Kidney (tissue), 13 donors: ENCODE measurements at regions not wholly inside any gene's neighbourhood (a gene's known extent, or its start where the extent isn't known, plus 50 kb on each side); places are given as distances from the start of the nearest gene placed in this dataset.

Experiments
- DNase-seq, 5 donors: peaks; one replicate each; pipeline ENCODE4 v3.0.0-alpha.2; 2013 to 2020
- FAIRE-seq: peaks from 2 replicates; lab custom pipeline; 2012; peaks lifted over from hg19 to GRCh38; lab: Jason Lieb, UNC
- H3K27ac ChIP-seq, 2 donors: one replicate each; pipeline ENCODE4 v1.7.0; 2013; ENCODE audit warnings: low read depth in 2 of 2, low read length in 2 of 2, inconsistent platforms in 1 of 2
- H3K27me3 ChIP-seq: one replicate; pipeline ENCODE4 v1.7.1; 2013; ENCODE audit warnings: low read length, inconsistent platforms; ENCODE audit not compliant: control insufficient read depth, insufficient read depth
- H3K36me3 ChIP-seq, 3 donors: one replicate each; pipeline versions ENCODE4 v1.7.0 to v1.7.1; 2013; ENCODE audit warnings: low read length in 3 of 3, control low read depth in 1 of 3, inconsistent platforms in 1 of 3; ENCODE audit not compliant: insufficient read depth in 3 of 3, control insufficient read depth in 2 of 3
- H3K4me1 ChIP-seq, 3 donors: one replicate each; pipeline versions ENCODE4 v1.7.0 to v1.7.1; 2013; ENCODE audit warnings: low read length in 3 of 3, inconsistent platforms in 1 of 3, low read depth in 1 of 3; ENCODE audit not compliant: control insufficient read depth in 2 of 3, insufficient read depth in 2 of 3
- H3K4me3 ChIP-seq, 3 donors: one replicate each; pipeline versions ENCODE4 v1.7.0 to v1.8.1; 2013; ENCODE audit warnings: low read length in 3 of 3, control low read depth in 1 of 3, inconsistent platforms in 1 of 3
- H3K9ac ChIP-seq, 3 donors: one replicate each; pipeline versions ENCODE4 v1.7.0 to v1.7.1; 2013; ENCODE audit warnings: low read length in 3 of 3, control low read depth in 1 of 3, inconsistent platforms in 1 of 3
- H3K9me3 ChIP-seq, 3 donors: one replicate each; pipeline versions ENCODE4 v1.7.0 to v1.7.1; 2013; ENCODE audit warnings: low read length in 3 of 3, control low read depth in 1 of 3, inconsistent platforms in 1 of 3; ENCODE audit not compliant: control insufficient read depth in 2 of 3, insufficient read depth in 1 of 3
- CTCF ChIP-seq: IDR thresholded peaks from 3 replicates; pipeline ENCODE4 v1.5.1; 2012; ENCODE audit warnings: mild to moderate bottlenecking, moderate library complexity, borderline replicate concordance; ENCODE audit not compliant: insufficient read depth; ENCODE audit errors: extremely low read depth
- intact Hi-C: fragments of 100-400 bp; cut with DNase I; formaldehyde crosslinking; loops from one replicate; pipeline ENCODE4 v1.11.1; 2022
- donor health status: control.
- donor health status: control.
- donor health status: control.
- donor health status: control.
- donor health status: control.
- donor health status: DM: yes; HTN: yes; CAD: no.
- donor health status: Normal renal cell carcinoma (clear cell type).

- no peak for TF ChIP-seq CTCF
- intact Hi-C loops: no loop called here
- Histone ChIP-seq H3K9ac (no peak overlapping the region), H3K36me3 (no peaks in the 10 kb centered on the region), H3K4me1 (no peaks in the 10 kb centered on the region), H3K9me3 (no peaks in the 10 kb centered on the region), H3K4me3 (no peak overlapping the region), H3K27ac (no peak overlapping the region), H3K27me3 (no peaks in the 10 kb centered on the region)
- DNase-seq: no peak
- no peak for FAIRE-seq
Observed at GRCh38 chr3:107100573-107100972, 276.7 kb upstream of the CCDC54 start.

- DNase-seq (no peak), FAIRE-seq (no peak)
- intact Hi-C loops: no loop called here
- no peak for TF ChIP-seq CTCF
- no peak overlapping the region for H3K4me3 ChIP-seq
- no peaks in the 10 kb centered on the region for H3K4me1 ChIP-seq
- no peak overlapping the region for H3K27ac ChIP-seq
- H3K9me3 ChIP-seq: no peaks in the 10 kb centered on the region
- H3K27me3 ChIP-seq: no peaks in the 10 kb centered on the region
- no peaks in the 10 kb centered on the region for H3K36me3 ChIP-seq
- no peak overlapping the region for H3K9ac ChIP-seq
Observed at GRCh38 chr3:107103786-107104185, 273.5 kb upstream of the CCDC54 start.

- Histone ChIP-seq H3K4me1 (no peaks in the 10 kb centered on the region), H3K27ac (no peak overlapping the region), H3K9me3 (no peaks in the 10 kb centered on the region), H3K27me3 (no peaks in the 10 kb centered on the region), H3K4me3 (no peak overlapping the region), H3K36me3 (no peaks in the 10 kb centered on the region), H3K9ac (no peak overlapping the region)
- no peak for TF ChIP-seq CTCF
- DNase-seq (no peak), FAIRE-seq (no peak)
- intact Hi-C loops: no loop called here
Observed at GRCh38 chr3:107106316-107106715, 270.9 kb upstream of the CCDC54 start.

- no peak for FAIRE-seq
Observed at GRCh38 chr3:107106907-107107306, 270.3 kb upstream of the CCDC54 start.

More at GRCh38 chr3:107106907-107107306, 270.3 kb upstream of the CCDC54 start:
- no peaks in the 10 kb centered on the region for H3K4me1 ChIP-seq
- no peaks in the 10 kb centered on the region for H3K36me3 ChIP-seq
- no peak overlapping the region for H3K4me3 ChIP-seq
- no peaks in the 10 kb centered on the region for H3K9me3 ChIP-seq
- intact Hi-C loops: no loop called here
- no peak overlapping the region for H3K9ac ChIP-seq
- no peak overlapping the region for H3K27ac ChIP-seq
- no peak for TF ChIP-seq CTCF
- H3K27me3 ChIP-seq: no peaks in the 10 kb centered on the region
- DNase-seq: no peak
